ENCODE measurements at regions not wholly inside any gene's neighbourhood (a gene's known extent, or its start where the extent isn't known, plus 50 kb on each side); places are given as distances from the start of the nearest gene placed in this dataset.

GRCh38 chr1:198088360-198089071 is 68.3 kb upstream of the NEK7 start:
- H3K27me3 ChIP-seq (ENCODE audit: control insufficient read depth in 3 of 3, insufficient read depth in 3 of 3, low read length in 2 of 3), result no peaks in the 10 kb centered on the region

GRCh38 chr1:198096390-198096789 is 60.4 kb upstream of the NEK7 start:
- Histone ChIP-seq H3K27me3 (ENCODE audit: control insufficient read depth in 3 of 3, insufficient read depth in 3 of 3, low read length in 2 of 3) (no peaks in the 10 kb centered on the region), H3K36me3 (ENCODE audit: control insufficient read depth in 4 of 4, insufficient read depth in 4 of 4, low read length in 4 of 4) (no peaks in the 10 kb centered on the region), H3K4me1 (ENCODE audit: control insufficient read depth in 5 of 5, insufficient read depth in 5 of 5, low read length in 5 of 5) (no peaks in the 10 kb centered on the region), H3K27ac (ENCODE audit: low read depth in 1 of 2, low read length in 1 of 2) (no peak overlapping the region), H3K9ac (ENCODE audit: insufficient read depth in 1 of 2, low read length in 2 of 2) (no peak overlapping the region), H3K4me3 (no peak overlapping the region), H3K9me3 (ENCODE audit: control insufficient read depth in 4 of 4, insufficient read depth in 3 of 4, low read length in 3 of 4) (no peaks in the 10 kb centered on the region)
- WGBS, 2 donors, result 86 to 95% methylated on average over 2 of the region's 2 CpGs
- ATAC-seq (ENCODE audit: insufficient read depth, low FRiP score), result no peak
- TF ChIP-seq, protein P1, sequence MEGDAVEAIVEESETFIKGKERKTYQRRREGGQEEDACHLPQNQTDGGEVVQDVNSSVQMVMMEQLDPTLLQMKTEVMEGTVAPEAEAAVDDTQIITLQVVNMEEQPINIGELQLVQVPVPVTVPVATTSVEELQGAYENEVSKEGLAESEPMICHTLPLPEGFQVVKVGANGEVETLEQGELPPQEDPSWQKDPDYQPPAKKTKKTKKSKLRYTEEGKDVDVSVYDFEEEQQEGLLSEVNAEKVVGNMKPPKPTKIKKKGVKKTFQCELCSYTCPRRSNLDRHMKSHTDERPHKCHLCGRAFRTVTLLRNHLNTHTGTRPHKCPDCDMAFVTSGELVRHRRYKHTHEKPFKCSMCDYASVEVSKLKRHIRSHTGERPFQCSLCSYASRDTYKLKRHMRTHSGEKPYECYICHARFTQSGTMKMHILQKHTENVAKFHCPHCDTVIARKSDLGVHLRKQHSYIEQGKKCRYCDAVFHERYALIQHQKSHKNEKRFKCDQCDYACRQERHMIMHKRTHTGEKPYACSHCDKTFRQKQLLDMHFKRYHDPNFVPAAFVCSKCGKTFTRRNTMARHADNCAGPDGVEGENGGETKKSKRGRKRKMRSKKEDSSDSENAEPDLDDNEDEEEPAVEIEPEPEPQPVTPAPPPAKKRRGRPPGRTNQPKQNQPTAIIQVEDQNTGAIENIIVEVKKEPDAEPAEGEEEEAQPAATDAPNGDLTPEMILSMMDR (IDR thresholded peaks at IDR 0.05; ENCODE audit: control extremely low read depth, extremely low read depth), result no peak
- no peak for DNase-seq

More at GRCh38 chr1:198088360-198089071, 68.3 kb upstream of the NEK7 start:
- H3K36me3 ChIP-seq (ENCODE audit: control insufficient read depth in 4 of 4, insufficient read depth in 4 of 4, low read length in 4 of 4), result no peaks in the 10 kb centered on the region
- WGBS, 2 donors, result 24 to 41% methylated on average over 4 of the region's 4 CpGs
- no peak overlapping the region for H3K4me3 ChIP-seq
- H3K4me1 ChIP-seq (ENCODE audit: control insufficient read depth in 5 of 5, insufficient read depth in 5 of 5, low read length in 5 of 5), result no peaks in the 10 kb centered on the region
- ATAC-seq (ENCODE audit: insufficient read depth, low FRiP score) (peak; percentile 86), DNase-seq (peak; percentile 65 to 78 (median 71))
- TF ChIP-seq, protein P1 (IDR thresholded peaks at IDR 0.05; ENCODE audit: control extremely low read depth, extremely low read depth), result peak; percentile 29
- no peaks in the 10 kb centered on the region for H3K9me3 ChIP-seq (ENCODE audit: control insufficient read depth in 4 of 4, insufficient read depth in 3 of 4, low read length in 3 of 4)
- H3K27ac ChIP-seq (ENCODE audit: low read depth in 1 of 2, low read length in 1 of 2), result peak overlapping the region in 1 of 2 donors; percentile 53
- no peak overlapping the region for H3K9ac ChIP-seq (ENCODE audit: insufficient read depth in 1 of 2, low read length in 2 of 2)

DNA sequence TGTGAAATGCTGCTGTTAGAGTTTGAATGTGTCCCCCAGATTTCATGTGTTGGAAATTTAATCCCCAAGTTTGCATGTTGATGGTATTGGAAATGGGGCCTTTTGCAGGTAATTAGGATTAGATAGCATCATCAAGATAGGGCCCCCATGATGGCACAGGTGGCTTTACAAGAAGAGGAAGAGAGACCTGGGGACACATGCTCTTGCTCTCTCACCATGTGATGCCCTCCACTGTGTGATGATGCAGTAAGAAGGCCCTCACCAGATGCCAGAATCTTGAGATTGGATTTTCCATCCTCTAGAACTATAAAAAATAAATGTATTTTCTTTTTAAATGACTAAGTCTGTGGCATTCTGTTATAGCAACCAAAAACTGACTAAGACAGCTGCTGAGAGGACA is 57.0 kb upstream of the NEK7 start:
- no peak for DNase-seq
- no peak for ATAC-seq (ENCODE audit: insufficient read depth, low FRiP score)
- no peak overlapping the region for H3K27ac ChIP-seq (ENCODE audit: low read depth in 1 of 2, low read length in 1 of 2)
- no peaks in the 10 kb centered on the region for H3K27me3 ChIP-seq (ENCODE audit: control insufficient read depth in 3 of 3, insufficient read depth in 3 of 3, low read length in 2 of 3)
- H3K9ac ChIP-seq (ENCODE audit: insufficient read depth in 1 of 2, low read length in 2 of 2), result no peak overlapping the region
- H3K36me3 ChIP-seq (ENCODE audit: control insufficient read depth in 4 of 4, insufficient read depth in 4 of 4, low read length in 4 of 4), result no peaks in the 10 kb centered on the region
- no peaks in the 10 kb centered on the region for H3K9me3 ChIP-seq (ENCODE audit: control insufficient read depth in 4 of 4, insufficient read depth in 3 of 4, low read length in 3 of 4)
- TF ChIP-seq, protein P1 (IDR thresholded peaks at IDR 0.05; ENCODE audit: control extremely low read depth, extremely low read depth), result no peak
- H3K4me1 ChIP-seq (ENCODE audit: control insufficient read depth in 5 of 5, insufficient read depth in 5 of 5, low read length in 5 of 5), result no peaks in the 10 kb centered on the region
- H3K4me3 ChIP-seq, result no peak overlapping the region
